ENCODE measurements at regions not wholly inside any gene's neighbourhood (a gene's known extent, or its start where the extent isn't known, plus 50 kb on each side); places are given as distances from the start of the nearest gene placed in this dataset.
"Not testable (repeated sequence)": the region's sequence is repeated elsewhere in the genome, so short reads cannot be mapped to it uniquely, and the experiment has no call there.

DNA sequence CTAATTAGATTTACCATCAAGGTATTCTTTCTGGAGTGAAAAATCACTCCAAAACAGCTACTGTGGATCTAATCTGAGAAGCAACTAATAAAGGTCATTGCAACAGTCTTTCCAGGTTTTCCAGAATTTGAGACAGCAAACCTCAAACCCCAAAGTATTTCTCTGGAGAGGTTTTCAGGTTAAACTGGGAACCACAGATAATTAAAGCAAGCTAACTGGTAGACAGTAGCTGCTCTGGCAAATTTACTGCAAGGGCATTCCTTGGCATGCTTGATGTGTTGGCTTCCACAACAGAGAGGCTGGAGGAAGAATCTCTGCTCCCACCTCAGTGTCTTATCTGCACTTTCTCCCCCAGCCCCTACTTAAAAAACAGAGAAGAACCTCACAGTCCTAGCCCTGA, 140.0 kb upstream of the NRBF2 start:
- no peak overlapping the region for H3K4me3 Mint-ChIP-seq (ENCODE audit: low read depth)
- no peaks in the 10 kb centered on the region for H3K9me3 Mint-ChIP-seq
- no peaks in the 10 kb centered on the region for H3K36me3 Mint-ChIP-seq (ENCODE audit: low read depth)
- no peaks in the 10 kb centered on the region for H3K27me3 Mint-ChIP-seq (ENCODE audit: low read depth)
- intact Hi-C loops (cut with micrococcal nuclease) = loop anchor here (2.0 to 10.0 kb wide), 3 partner anchors 260 to 948 kb away; no protein-coding TSS in a partner anchor
- no peak for DNase-seq (ENCODE audit: low spot score)
- peak overlapping the region; percentile 89 for H3K27ac Mint-ChIP-seq
- peaks cover 69% of the 10 kb centered on the region for H3K4me1 Mint-ChIP-seq (ENCODE audit: low read depth)

DNA sequence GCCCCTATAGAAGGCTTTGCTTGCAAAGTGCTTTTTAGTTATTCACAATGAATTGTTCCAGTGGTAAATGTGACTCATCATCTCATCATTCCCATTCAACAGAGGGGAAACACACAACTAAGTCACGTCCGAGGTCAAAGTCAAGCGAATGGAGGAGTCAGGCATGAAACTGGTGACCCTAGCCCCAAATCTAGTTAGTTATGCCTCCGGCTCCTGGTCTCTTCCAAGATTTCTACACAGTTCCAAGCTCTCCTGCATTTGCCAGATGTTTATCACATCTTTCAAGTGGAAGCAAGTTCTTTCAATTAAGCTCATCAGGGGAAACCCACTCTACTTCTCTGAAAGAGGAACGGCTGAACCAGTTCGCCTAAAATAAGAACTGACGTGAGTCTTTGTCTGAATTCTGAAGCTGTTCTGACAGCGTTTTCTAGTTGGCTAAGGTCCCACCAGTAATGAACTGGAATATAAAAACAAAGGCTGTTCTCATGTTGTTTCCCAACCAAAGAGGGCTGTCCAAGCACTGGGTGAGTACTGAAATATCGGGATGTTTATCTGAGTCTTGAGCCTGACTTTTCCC, 140.9 kb upstream of the NRBF2 start:
- no peak for DNase-seq (ENCODE audit: low spot score)
- Mint-ChIP-seq H3K9me3 (peaks cover 4% of the 10 kb centered on the region), H3K27me3 (ENCODE audit: low read depth) (no peaks in the 10 kb centered on the region), H3K36me3 (ENCODE audit: low read depth) (no peaks in the 10 kb centered on the region), H3K4me1 (ENCODE audit: low read depth) (peaks cover 66% of the 10 kb centered on the region), H3K27ac (peak overlapping the region; percentile 89), H3K4me3 (ENCODE audit: low read depth) (peak overlapping the region; percentile 50)
- intact Hi-C loops (cut with micrococcal nuclease) = loop anchor here (1.0 to 10.0 kb wide), 4 partner anchors 12 to 947 kb away; no protein-coding TSS in a partner anchor

GRCh38 chr10:62990126-62990525, 143.0 kb upstream of the NRBF2 start:
- H3K36me3 Mint-ChIP-seq (ENCODE audit: low read depth) = no peaks in the 10 kb centered on the region
- no peak overlapping the region for H3K4me3 Mint-ChIP-seq (ENCODE audit: low read depth)
- peaks cover 4% of the 10 kb centered on the region for H3K9me3 Mint-ChIP-seq
- no peak for DNase-seq (ENCODE audit: low spot score)
- H3K27me3 Mint-ChIP-seq (ENCODE audit: low read depth) = no peaks in the 10 kb centered on the region
- peaks cover 49% of the 10 kb centered on the region for H3K4me1 Mint-ChIP-seq (ENCODE audit: low read depth)
- peak overlapping the region; percentile 70 for H3K27ac Mint-ChIP-seq
- intact Hi-C loops (cut with micrococcal nuclease) = loop anchor here (10.0 kb wide), 2 partner anchors 715 to 945 kb away; no protein-coding TSS in a partner anchor

- intact Hi-C loops (cut with micrococcal nuclease) = no loop called here
Observed at GRCh38 chr10:62985807-62986600, 147.1 kb upstream of the NRBF2 start.

GRCh38 chr10:62981096-62981495, 152.0 kb upstream of the NRBF2 start:
- intact Hi-C loops (cut with micrococcal nuclease) = no loop called here
- Mint-ChIP-seq H3K4me3 (ENCODE audit: low read depth) (no peak overlapping the region), H3K9me3 (peaks cover 4% of the 10 kb centered on the region), H3K27ac (peak overlapping the region; percentile 88), H3K36me3 (ENCODE audit: low read depth) (no peaks in the 10 kb centered on the region), H3K4me1 (ENCODE audit: low read depth) (peaks cover 44% of the 10 kb centered on the region), H3K27me3 (ENCODE audit: low read depth) (no peaks in the 10 kb centered on the region)
- no peak for DNase-seq (ENCODE audit: low spot score)

More at GRCh38 chr10:62985807-62986600, 147.1 kb upstream of the NRBF2 start:
- no peaks in the 10 kb centered on the region for H3K36me3 Mint-ChIP-seq (ENCODE audit: low read depth)
- H3K9me3 Mint-ChIP-seq = peaks cover 4% of the 10 kb centered on the region
- H3K27ac Mint-ChIP-seq = no peak overlapping the region
- peaks cover 33% of the 10 kb centered on the region for H3K4me1 Mint-ChIP-seq (ENCODE audit: low read depth)
- H3K27me3 Mint-ChIP-seq (ENCODE audit: low read depth) = no peaks in the 10 kb centered on the region
- no peak for DNase-seq (ENCODE audit: low spot score)
- H3K4me3 Mint-ChIP-seq (ENCODE audit: low read depth) = no peak overlapping the region

DNA sequence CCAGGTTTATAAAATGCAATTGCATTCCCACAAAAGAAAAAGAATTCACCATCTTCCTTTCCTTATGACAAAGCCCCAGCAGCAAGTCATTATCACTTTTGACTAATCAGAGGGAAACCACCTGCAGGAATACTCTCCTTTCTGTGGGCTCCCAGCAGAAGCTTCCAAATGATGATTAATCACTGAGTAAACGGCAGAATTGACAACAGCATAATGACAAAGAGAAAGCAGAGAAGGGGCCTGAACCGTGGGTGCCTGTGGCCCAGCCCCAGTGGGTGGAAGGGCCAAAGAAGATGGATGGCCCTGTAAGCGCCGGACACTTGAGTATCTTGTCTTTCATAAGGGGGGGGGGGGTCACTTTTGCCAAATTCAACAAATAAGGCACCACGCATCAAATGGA, 152.4 kb upstream of the NRBF2 start:
- no peak overlapping the region for H3K4me3 Mint-ChIP-seq (ENCODE audit: low read depth)
- intact Hi-C loops (cut with micrococcal nuclease) = loop anchor here (1.0 kb wide), 2 partner anchors 12 to 124 kb away; no protein-coding TSS in a partner anchor
- peaks cover 44% of the 10 kb centered on the region for H3K4me1 Mint-ChIP-seq (ENCODE audit: low read depth)
- no peaks in the 10 kb centered on the region for H3K27me3 Mint-ChIP-seq (ENCODE audit: low read depth)
- peaks cover 4% of the 10 kb centered on the region for H3K9me3 Mint-ChIP-seq
- no peak for DNase-seq (ENCODE audit: low spot score)
- H3K27ac Mint-ChIP-seq = peak overlapping the region; percentile 88
- H3K36me3 Mint-ChIP-seq (ENCODE audit: low read depth) = no peaks in the 10 kb centered on the region

DNA sequence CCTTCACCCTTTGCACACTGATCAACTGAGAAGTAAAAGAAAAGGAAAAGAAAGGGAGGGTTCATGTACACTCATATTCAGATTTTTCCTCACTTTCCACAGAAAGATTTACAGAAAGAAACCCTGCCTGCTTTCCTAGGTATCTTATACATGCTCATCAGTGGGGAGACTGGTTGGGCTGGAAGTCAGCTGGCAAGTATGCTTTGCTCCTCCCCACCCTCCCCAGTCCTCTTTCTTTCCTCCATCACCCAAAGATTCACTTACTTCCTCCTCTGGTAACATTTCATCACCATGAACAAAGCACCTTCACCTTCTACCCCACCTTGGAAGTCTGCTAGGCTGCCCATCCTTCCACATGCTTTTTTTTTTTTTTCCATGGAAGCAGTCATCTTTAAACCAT, 153.2 kb upstream of the NRBF2 start:
- intact Hi-C loops (cut with micrococcal nuclease) = loop anchor here (1.0 kb wide), 2 partner anchors 12 to 124 kb away; no protein-coding TSS in a partner anchor
- peak overlapping the region; percentile 11 for H3K27ac Mint-ChIP-seq
- no peaks in the 10 kb centered on the region for H3K27me3 Mint-ChIP-seq (ENCODE audit: low read depth)
- H3K4me1 Mint-ChIP-seq (ENCODE audit: low read depth) = peaks cover 47% of the 10 kb centered on the region
- no peak for DNase-seq (ENCODE audit: low spot score)
- H3K9me3 Mint-ChIP-seq = peaks cover 11% of the 10 kb centered on the region
- no peak overlapping the region for H3K4me3 Mint-ChIP-seq (ENCODE audit: low read depth)
- H3K36me3 Mint-ChIP-seq (ENCODE audit: low read depth) = peaks cover 3% of the 10 kb centered on the region

- H3K36me3 Mint-ChIP-seq (ENCODE audit: low read depth) = peaks cover 5% of the 10 kb centered on the region
- H3K4me1 Mint-ChIP-seq (ENCODE audit: low read depth) = peaks cover 48% of the 10 kb centered on the region
- H3K9me3 Mint-ChIP-seq = peaks cover 15% of the 10 kb centered on the region
- peak overlapping the region; percentile 26 for H3K27ac Mint-ChIP-seq
- intact Hi-C loops (cut with micrococcal nuclease) = loop anchor here (1.0 kb wide), 2 partner anchors 17 to 125 kb away; no protein-coding TSS in a partner anchor
- H3K27me3 Mint-ChIP-seq (ENCODE audit: low read depth) = no peaks in the 10 kb centered on the region
- H3K4me3 Mint-ChIP-seq (ENCODE audit: low read depth) = no peak overlapping the region
- DNase-seq (ENCODE audit: low spot score) = no peak
Observed at GRCh38 chr10:62978482-62978881, 154.6 kb upstream of the NRBF2 start.

- intact Hi-C loops (cut with micrococcal nuclease); H3K4me3 Mint-ChIP-seq (ENCODE audit: low read depth); H3K27me3 Mint-ChIP-seq (ENCODE audit: low read depth); DNase-seq (ENCODE audit: low spot score); H3K36me3 Mint-ChIP-seq (ENCODE audit: low read depth); H3K27ac Mint-ChIP-seq: not testable (repeated sequence)
- Mint-ChIP-seq H3K9me3 (peaks cover 23% of the 10 kb centered on the region), H3K4me1 (ENCODE audit: low read depth) (peaks cover 24% of the 10 kb centered on the region)
Observed at GRCh38 chr10:62974795-62975194, 158.3 kb upstream of the NRBF2 start.

- Mint-ChIP-seq H3K4me3 (ENCODE audit: low read depth) (no peak overlapping the region), H3K27me3 (ENCODE audit: low read depth) (peaks cover 3% of the 10 kb centered on the region), H3K9me3 (peaks cover 23% of the 10 kb centered on the region), H3K36me3 (ENCODE audit: low read depth) (peaks cover 5% of the 10 kb centered on the region), H3K27ac (no peak overlapping the region), H3K4me1 (ENCODE audit: low read depth) (peaks cover 4% of the 10 kb centered on the region)
- DNase-seq (ENCODE audit: low spot score) = no peak
- intact Hi-C loops (cut with micrococcal nuclease) = no loop called here
Observed at GRCh38 chr10:62972103-62972502, 155.9 kb upstream of the EGR2 start.

DNA sequence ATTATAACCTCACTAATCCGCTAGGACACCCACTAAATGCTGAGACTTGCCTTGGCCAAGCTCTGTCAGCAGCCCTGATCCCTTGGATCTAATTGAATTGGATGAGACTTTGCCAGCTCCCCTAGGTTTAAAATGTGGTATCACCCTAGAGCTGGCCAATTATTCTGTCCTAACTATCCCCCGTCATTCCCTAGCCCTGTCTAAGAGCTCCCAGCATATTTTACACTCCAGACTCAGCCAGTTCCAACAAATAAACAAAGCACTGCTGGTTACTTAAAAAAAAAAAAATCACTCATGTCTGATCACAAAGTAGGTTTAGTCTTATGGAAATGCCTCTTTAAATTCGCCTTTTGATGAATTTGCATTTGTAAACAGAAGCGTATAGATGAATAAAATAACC, 147.9 kb upstream of the EGR2 start:
- H3K27me3 Mint-ChIP-seq (ENCODE audit: low read depth) = peaks cover 20% of the 10 kb centered on the region
- peaks cover 4% of the 10 kb centered on the region for H3K9me3 Mint-ChIP-seq
- no peaks in the 10 kb centered on the region for H3K4me1 Mint-ChIP-seq (ENCODE audit: low read depth)
- H3K27ac Mint-ChIP-seq = no peak overlapping the region
- H3K36me3 Mint-ChIP-seq (ENCODE audit: low read depth) = no peaks in the 10 kb centered on the region
- intact Hi-C loops (cut with micrococcal nuclease) = no loop called here
- no peak for DNase-seq (ENCODE audit: low spot score)
- H3K4me3 Mint-ChIP-seq (ENCODE audit: low read depth) = no peak overlapping the region

- Mint-ChIP-seq H3K27ac (no peak overlapping the region), H3K27me3 (ENCODE audit: low read depth) (peaks cover 21% of the 10 kb centered on the region), H3K9me3 (peaks cover 4% of the 10 kb centered on the region), H3K4me3 (ENCODE audit: low read depth) (no peak overlapping the region), H3K36me3 (ENCODE audit: low read depth) (no peaks in the 10 kb centered on the region), H3K4me1 (ENCODE audit: low read depth) (no peaks in the 10 kb centered on the region)
- DNase-seq (ENCODE audit: low spot score) = no peak
- intact Hi-C loops (cut with micrococcal nuclease) = no loop called here
Observed at GRCh38 chr10:62961951-62962523, 145.9 kb upstream of the EGR2 start.

- DNase-seq (ENCODE audit: low spot score) = no peak
- no peaks in the 10 kb centered on the region for H3K4me1 Mint-ChIP-seq (ENCODE audit: low read depth)
Observed at GRCh38 chr10:62960416-62960815, 144.2 kb upstream of the EGR2 start.

More at GRCh38 chr10:62960416-62960815, 144.2 kb upstream of the EGR2 start:
- Mint-ChIP-seq H3K9me3 (peaks cover 4% of the 10 kb centered on the region), H3K36me3 (ENCODE audit: low read depth) (no peaks in the 10 kb centered on the region), H3K27ac (no peak overlapping the region), H3K4me3 (ENCODE audit: low read depth) (no peak overlapping the region), H3K27me3 (ENCODE audit: low read depth) (peaks cover 14% of the 10 kb centered on the region)
- intact Hi-C loops (cut with micrococcal nuclease) = no loop called here
